ENCODE measurements at regions not wholly inside any gene's neighbourhood (a gene's known extent, or its start where the extent isn't known, plus 50 kb on each side); places are given as distances from the start of the nearest gene placed in this dataset.

GRCh38 chr20:24741493-24742072 lies 207.5 kb upstream of the CST7 start:
- H3K27ac Mint-ChIP-seq = no peak overlapping the region
- no peaks in the 10 kb centered on the region for H3K27me3 Mint-ChIP-seq (ENCODE audit: low read depth)
- no peaks in the 10 kb centered on the region for H3K9me3 Mint-ChIP-seq (ENCODE audit: insufficient read depth)
- H3K36me3 Mint-ChIP-seq (ENCODE audit: low read depth) = no peaks in the 10 kb centered on the region
- H3K4me3 Mint-ChIP-seq = no peak overlapping the region
- ChIA-PET CTCF (no interaction called here), POLR2A (no interaction called here)
- DNase-seq (peak; percentile 16), ATAC-seq (no peak)
- H3K4me1 Mint-ChIP-seq (ENCODE audit: low read depth) = peaks cover 21% of the 10 kb centered on the region

GRCh38 chr20:24742436-24742835 lies 206.6 kb upstream of the CST7 start:
- Mint-ChIP-seq H3K9me3 (ENCODE audit: insufficient read depth) (no peaks in the 10 kb centered on the region), H3K4me1 (ENCODE audit: low read depth) (peaks cover 29% of the 10 kb centered on the region), H3K27me3 (ENCODE audit: low read depth) (no peaks in the 10 kb centered on the region), H3K27ac (no peak overlapping the region), H3K36me3 (ENCODE audit: low read depth) (no peaks in the 10 kb centered on the region), H3K4me3 (no peak overlapping the region)
- POLR2A ChIA-PET = no interaction called here
- CTCF ChIA-PET = no interaction called here
- DNase-seq (peak; percentile 17), ATAC-seq (no peak)

GRCh38 chr20:24742989-24743388 lies 206.1 kb upstream of the CST7 start:
- H3K9me3 Mint-ChIP-seq (ENCODE audit: insufficient read depth) = no peaks in the 10 kb centered on the region
- peak; percentile 13 for DNase-seq
- H3K27ac Mint-ChIP-seq = no peak overlapping the region

DNA sequence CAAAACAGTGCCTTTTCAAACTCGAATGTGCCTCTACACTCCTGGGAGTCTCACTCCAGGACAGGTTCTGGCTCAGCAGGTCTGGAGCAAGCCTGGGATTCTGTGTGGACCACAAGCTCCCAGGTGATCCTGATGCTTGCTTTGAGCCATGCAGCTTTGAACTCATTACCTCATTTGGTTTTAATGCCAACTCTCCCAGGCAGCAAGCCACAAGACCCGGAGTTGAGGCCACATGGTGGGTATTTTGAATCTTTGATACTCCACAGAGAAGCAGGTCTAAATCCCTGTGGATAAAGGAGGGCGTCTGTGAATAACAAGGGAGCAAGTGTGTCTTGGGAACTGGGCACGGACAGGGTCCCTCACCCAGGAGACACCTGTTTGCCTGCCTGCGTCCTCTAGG lies 205.4 kb upstream of the CST7 start:
- DNase-seq (no peak), ATAC-seq (no peak)
- Mint-ChIP-seq H3K4me3 (no peak overlapping the region), H3K27me3 (ENCODE audit: low read depth) (peaks cover 2% of the 10 kb centered on the region), H3K27ac (no peak overlapping the region), H3K36me3 (ENCODE audit: low read depth) (no peaks in the 10 kb centered on the region), H3K4me1 (ENCODE audit: low read depth) (peaks cover 34% of the 10 kb centered on the region), H3K9me3 (ENCODE audit: insufficient read depth) (no peaks in the 10 kb centered on the region)
- CTCF ChIA-PET = no interaction called here
- POLR2A ChIA-PET = no interaction called here

More at GRCh38 chr20:24742989-24743388, 206.1 kb upstream of the CST7 start:
- Mint-ChIP-seq H3K27me3 (ENCODE audit: low read depth) (no peaks in the 10 kb centered on the region), H3K4me3 (no peak overlapping the region), H3K4me1 (ENCODE audit: low read depth) (peaks cover 35% of the 10 kb centered on the region), H3K36me3 (ENCODE audit: low read depth) (no peaks in the 10 kb centered on the region)
- POLR2A ChIA-PET = no interaction called here
- no peak for ATAC-seq
- CTCF ChIA-PET = no interaction called here

GRCh38 chr20:24744747-24745146 lies 204.3 kb upstream of the CST7 start:
- no peaks in the 10 kb centered on the region for H3K36me3 Mint-ChIP-seq (ENCODE audit: low read depth)
- no peak for ATAC-seq
- DNase-seq = no peak
- H3K27me3 Mint-ChIP-seq (ENCODE audit: low read depth) = peaks cover 2% of the 10 kb centered on the region
- H3K27ac Mint-ChIP-seq = no peak overlapping the region
- no peak overlapping the region for H3K4me3 Mint-ChIP-seq
- CTCF ChIA-PET = no interaction called here
- H3K9me3 Mint-ChIP-seq (ENCODE audit: insufficient read depth) = no peaks in the 10 kb centered on the region
- H3K4me1 Mint-ChIP-seq (ENCODE audit: low read depth) = peaks cover 23% of the 10 kb centered on the region
- POLR2A ChIA-PET = no interaction called here

DNA sequence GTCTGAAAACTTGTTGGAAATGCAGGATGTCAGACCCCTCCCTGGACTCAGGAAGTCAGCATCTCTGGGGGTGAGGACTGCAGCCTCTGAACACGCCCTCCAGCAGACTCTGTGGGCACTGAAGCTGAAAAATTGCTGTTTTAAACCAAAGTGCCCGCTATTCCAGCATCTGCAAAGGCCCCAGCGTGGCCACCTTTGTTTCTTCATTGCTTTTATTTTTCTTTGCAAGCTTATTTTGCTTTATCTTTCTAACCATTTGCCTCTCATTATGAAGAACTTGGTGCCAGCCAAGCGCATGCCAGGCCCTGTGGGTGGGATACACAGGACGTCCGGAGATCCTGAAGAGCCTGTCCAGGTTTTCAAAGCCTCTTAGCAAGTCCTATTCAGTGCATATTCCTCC lies 203.9 kb upstream of the CST7 start:
- Mint-ChIP-seq H3K36me3 (ENCODE audit: low read depth) (no peaks in the 10 kb centered on the region), H3K27ac (no peak overlapping the region), H3K4me1 (ENCODE audit: low read depth) (peaks cover 21% of the 10 kb centered on the region), H3K9me3 (ENCODE audit: insufficient read depth) (no peaks in the 10 kb centered on the region), H3K27me3 (ENCODE audit: low read depth) (peaks cover 2% of the 10 kb centered on the region), H3K4me3 (no peak overlapping the region)
- CTCF ChIA-PET = no interaction called here
- POLR2A ChIA-PET = no interaction called here
- ATAC-seq = no peak
- DNase-seq = no peak

DNA sequence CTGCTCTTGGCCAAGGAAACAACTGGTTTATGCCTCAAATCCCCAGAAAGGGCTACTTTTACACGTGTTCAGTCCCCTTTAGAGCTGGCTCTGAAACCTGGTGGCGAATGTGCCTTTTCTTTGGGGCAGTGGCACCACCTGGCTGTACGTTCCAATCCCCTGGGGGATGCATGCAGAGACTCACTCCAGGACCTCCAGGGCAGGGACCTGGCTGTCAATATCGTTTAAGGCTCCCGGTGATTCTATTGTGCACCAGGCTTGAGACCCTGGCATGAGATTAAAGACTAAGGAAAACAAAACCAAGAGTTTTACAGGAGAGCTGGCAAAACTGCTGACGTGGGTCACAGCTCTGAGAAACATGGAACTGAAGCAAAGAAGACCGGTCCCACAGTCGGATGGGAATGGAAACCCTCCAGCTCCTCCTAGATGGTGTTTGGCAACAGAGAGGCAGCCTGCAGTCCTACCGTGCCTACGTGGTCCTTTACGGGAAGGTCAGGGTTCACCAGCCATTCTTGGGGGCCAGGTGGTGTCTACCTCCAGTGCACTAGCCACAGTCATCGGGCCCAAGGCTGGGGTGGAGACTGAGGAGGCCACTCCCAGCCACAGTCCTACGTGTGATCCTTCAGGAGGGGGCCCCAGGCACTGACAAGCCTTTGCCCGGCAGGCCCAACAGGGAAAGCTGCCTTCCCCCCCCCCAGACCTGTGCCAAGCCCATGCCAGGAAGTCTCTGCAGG lies 203.3 kb upstream of the CST7 start:
- ChIA-PET CTCF (no interaction called here), POLR2A (no interaction called here)
- Mint-ChIP-seq H3K27me3 (ENCODE audit: low read depth) (peaks cover 2% of the 10 kb centered on the region), H3K4me1 (ENCODE audit: low read depth) (peaks cover 15% of the 10 kb centered on the region), H3K9me3 (ENCODE audit: insufficient read depth) (no peaks in the 10 kb centered on the region), H3K27ac (no peak overlapping the region), H3K36me3 (ENCODE audit: low read depth) (no peaks in the 10 kb centered on the region), H3K4me3 (no peak overlapping the region)
- ATAC-seq (no peak), DNase-seq (no peak)

GRCh38 chr20:24746351-24746685 lies 202.8 kb upstream of the CST7 start:
- POLR2A ChIA-PET = no interaction called here

GRCh38 chr20:24747010-24747712 lies 201.9 kb upstream of the CST7 start:
- Mint-ChIP-seq H3K9me3 (ENCODE audit: insufficient read depth) (no peaks in the 10 kb centered on the region), H3K27ac (peak overlapping the region; percentile 27), H3K4me3 (no peak overlapping the region), H3K4me1 (ENCODE audit: low read depth) (peaks cover 15% of the 10 kb centered on the region), H3K27me3 (ENCODE audit: low read depth) (peaks cover 2% of the 10 kb centered on the region), H3K36me3 (ENCODE audit: low read depth) (no peaks in the 10 kb centered on the region)
- DNase-seq (peak; percentile 27), ATAC-seq (peak; percentile 36)
- ChIA-PET CTCF (no interaction called here), POLR2A (no interaction called here)

More at GRCh38 chr20:24746351-24746685, 202.8 kb upstream of the CST7 start:
- DNase-seq (no peak), ATAC-seq (no peak)
- CTCF ChIA-PET = no interaction called here
- Mint-ChIP-seq H3K4me1 (ENCODE audit: low read depth) (peaks cover 15% of the 10 kb centered on the region), H3K4me3 (no peak overlapping the region), H3K9me3 (ENCODE audit: insufficient read depth) (no peaks in the 10 kb centered on the region), H3K27me3 (ENCODE audit: low read depth) (peaks cover 2% of the 10 kb centered on the region), H3K27ac (no peak overlapping the region), H3K36me3 (ENCODE audit: low read depth) (no peaks in the 10 kb centered on the region)

- ATAC-seq (no peak), DNase-seq (no peak)
- peaks cover 2% of the 10 kb centered on the region for H3K27me3 Mint-ChIP-seq (ENCODE audit: low read depth)
- CTCF ChIA-PET = no interaction called here
- no peaks in the 10 kb centered on the region for H3K9me3 Mint-ChIP-seq (ENCODE audit: insufficient read depth)
- H3K27ac Mint-ChIP-seq = no peak overlapping the region
- H3K4me3 Mint-ChIP-seq = no peak overlapping the region
- H3K4me1 Mint-ChIP-seq (ENCODE audit: low read depth) = peaks cover 15% of the 10 kb centered on the region
- POLR2A ChIA-PET = no interaction called here
- H3K36me3 Mint-ChIP-seq (ENCODE audit: low read depth) = no peaks in the 10 kb centered on the region
These were observed 201.0 kb upstream of the CST7 start for GRCh38 chr20:24747881-24748595.

- POLR2A ChIA-PET = no interaction called here
- no peak for ATAC-seq
- H3K4me3 Mint-ChIP-seq = no peak overlapping the region
- H3K4me1 Mint-ChIP-seq (ENCODE audit: low read depth) = peaks cover 20% of the 10 kb centered on the region
- CTCF ChIA-PET = no interaction called here
- H3K27me3 Mint-ChIP-seq (ENCODE audit: low read depth) = peaks cover 4% of the 10 kb centered on the region
- H3K9me3 Mint-ChIP-seq (ENCODE audit: insufficient read depth) = no peaks in the 10 kb centered on the region
- DNase-seq = no peak
- no peaks in the 10 kb centered on the region for H3K36me3 Mint-ChIP-seq (ENCODE audit: low read depth)
- H3K27ac Mint-ChIP-seq = no peak overlapping the region
These were observed 197.5 kb upstream of the CST7 start for GRCh38 chr20:24751551-24751950.

- Mint-ChIP-seq H3K9me3 (ENCODE audit: insufficient read depth) (no peaks in the 10 kb centered on the region), H3K27me3 (ENCODE audit: low read depth) (peaks cover 4% of the 10 kb centered on the region), H3K4me1 (ENCODE audit: low read depth) (peaks cover 10% of the 10 kb centered on the region), H3K36me3 (ENCODE audit: low read depth) (no peaks in the 10 kb centered on the region), H3K27ac (no peak overlapping the region), H3K4me3 (no peak overlapping the region)
- CTCF ChIA-PET = no interaction called here
- POLR2A ChIA-PET = no interaction called here
- ATAC-seq (no peak), DNase-seq (no peak)
These were observed 196.5 kb upstream of the CST7 start for GRCh38 chr20:24752612-24753011.

Measured in activated CD8-positive, alpha-beta T cell treated with anti-CD3 and anti-CD28 coated beads, Interleukin-2, amount 10 ng/mL, durations not matched to agents 7 days and 5 days (primary cell).